Stimulated activated memory B cell treated with anti-CD40 and anti-IgM and Interleukin-4, amounts not matched to agents 10 μg/mL and 1 μg/mL and 100 μg/mL, for 72 hours (primary cell): ENCODE measurements at regions not wholly inside any gene's neighbourhood (a gene's known extent, or its start where the extent isn't known, plus 50 kb on each side); places are given as distances from the start of the nearest gene placed in this dataset.

Experiments
- ATAC-seq: fragments of 150-1000 bp; cut with Tn5 transposase; 2 replicates; pipeline ENCODE4 v1.10.0; 2021
- H3K27ac Mint-ChIP-seq: one replicate; pipeline ENCODE4 v1.8.0; 2022; ENCODE audit warnings: mild to moderate bottlenecking, mixed read lengths
- H3K27me3 Mint-ChIP-seq: one replicate; pipeline ENCODE4 v1.8.0; 2022; ENCODE audit warnings: mixed read lengths
- H3K36me3 Mint-ChIP-seq: one replicate; pipeline ENCODE4 v1.8.0; 2022; ENCODE audit warnings: mixed read lengths
- H3K4me1 Mint-ChIP-seq: one replicate; pipeline ENCODE4 v1.8.0; 2022; ENCODE audit warnings: mixed read lengths
- H3K4me3 Mint-ChIP-seq: one replicate; pipeline ENCODE4 v1.8.0; 2022; ENCODE audit warnings: mild to moderate bottlenecking, moderate library complexity, mixed read lengths
- H3K9me3 Mint-ChIP-seq: one replicate; pipeline ENCODE4 v1.8.0; 2022; ENCODE audit warnings: mixed read lengths

GRCh38 chr4:137468836-137469235, 63.5 kb downstream of the PCDH18 start:
- Mint-ChIP-seq H3K27ac (no peak overlapping the region), H3K27me3 (no peaks in the 10 kb centered on the region), H3K4me3 (no peak overlapping the region), H3K9me3 (peaks cover 6% of the 10 kb centered on the region), H3K36me3 (no peaks in the 10 kb centered on the region), H3K4me1 (no peaks in the 10 kb centered on the region)
- ATAC-seq = no peak

- Mint-ChIP-seq H3K4me3 (no peak overlapping the region), H3K4me1 (no peaks in the 10 kb centered on the region), H3K27me3 (no peaks in the 10 kb centered on the region), H3K27ac (no peak overlapping the region), H3K9me3 (peaks cover 6% of the 10 kb centered on the region), H3K36me3 (no peaks in the 10 kb centered on the region)
- ATAC-seq = no peak
Observed at GRCh38 chr4:137467537-137467936, 64.8 kb downstream of the PCDH18 start.

- ATAC-seq = no peak
- Mint-ChIP-seq H3K27me3 (no peaks in the 10 kb centered on the region), H3K9me3 (peaks cover 3% of the 10 kb centered on the region), H3K36me3 (no peaks in the 10 kb centered on the region), H3K4me3 (no peak overlapping the region), H3K27ac (no peak overlapping the region), H3K4me1 (no peaks in the 10 kb centered on the region)
Observed at GRCh38 chr4:137463377-137464003, 68.8 kb downstream of the PCDH18 start.

DNA sequence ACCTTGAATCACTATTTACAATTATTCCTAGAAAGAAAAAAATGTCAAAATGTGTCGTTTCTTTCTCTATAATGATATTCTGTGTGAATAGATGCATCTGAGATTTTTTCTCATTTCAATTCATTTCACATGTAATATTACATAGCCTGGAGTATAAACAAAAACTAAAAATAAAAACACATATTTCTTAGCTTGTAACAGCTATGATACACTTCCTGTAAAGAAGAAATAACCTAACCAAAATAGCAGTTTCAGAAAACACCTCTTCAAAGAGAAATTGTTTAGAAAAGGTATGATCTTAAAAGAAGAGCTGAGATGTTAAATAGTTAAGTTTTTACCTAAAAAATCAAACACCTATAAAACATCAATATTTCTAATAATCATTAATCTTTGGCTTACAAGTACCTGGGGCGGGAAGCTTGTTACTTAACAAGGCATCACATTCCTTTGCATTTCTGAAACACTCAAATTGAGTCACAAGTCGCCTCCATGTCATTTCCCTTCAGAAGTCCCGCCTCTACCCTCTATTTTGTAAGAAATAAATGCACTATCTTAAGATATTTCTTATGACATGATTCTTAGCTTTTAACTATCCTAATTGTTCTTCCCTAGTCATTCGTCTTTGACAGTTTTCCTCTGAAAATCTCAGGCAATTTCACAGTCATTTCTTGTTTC, 76.5 kb downstream of the PCDH18 start:
- no peak overlapping the region for H3K4me3 Mint-ChIP-seq
- H3K27ac Mint-ChIP-seq = no peak overlapping the region
- no peak for ATAC-seq
- peaks cover 6% of the 10 kb centered on the region for H3K9me3 Mint-ChIP-seq
- H3K4me1 Mint-ChIP-seq = no peaks in the 10 kb centered on the region
- H3K27me3 Mint-ChIP-seq = no peaks in the 10 kb centered on the region
- H3K36me3 Mint-ChIP-seq = no peaks in the 10 kb centered on the region

GRCh38 chr4:137454767-137455166, 77.5 kb downstream of the PCDH18 start:
- H3K9me3 Mint-ChIP-seq = peaks cover 6% of the 10 kb centered on the region

DNA sequence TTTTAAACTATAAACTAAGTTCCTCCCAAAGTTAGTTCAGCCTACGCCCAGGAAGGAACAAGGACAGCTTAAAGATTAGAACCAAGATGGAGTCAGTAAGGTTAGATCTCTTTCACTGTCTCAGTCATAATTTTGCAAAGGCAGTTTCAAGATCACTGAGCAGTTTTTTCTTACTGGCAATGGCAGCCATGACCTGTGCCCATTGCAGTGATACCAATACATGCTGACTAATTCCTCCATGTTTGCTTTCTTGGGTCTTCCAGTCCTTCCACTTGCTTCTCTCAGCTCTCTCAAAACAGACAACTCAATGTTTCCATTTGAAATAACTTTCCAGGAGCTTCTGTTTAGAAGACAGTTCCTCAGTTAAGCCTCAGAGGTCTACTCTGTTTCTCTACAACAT, 79.5 kb downstream of the PCDH18 start:
- Mint-ChIP-seq H3K4me3 (no peak overlapping the region), H3K27me3 (no peaks in the 10 kb centered on the region), H3K36me3 (no peaks in the 10 kb centered on the region), H3K4me1 (no peaks in the 10 kb centered on the region), H3K9me3 (peaks cover 6% of the 10 kb centered on the region), H3K27ac (no peak overlapping the region)
- ATAC-seq = no peak

More at GRCh38 chr4:137454767-137455166, 77.5 kb downstream of the PCDH18 start:
- Mint-ChIP-seq H3K36me3 (no peaks in the 10 kb centered on the region), H3K4me1 (no peaks in the 10 kb centered on the region), H3K4me3 (no peak overlapping the region), H3K27me3 (no peaks in the 10 kb centered on the region), H3K27ac (no peak overlapping the region)
- ATAC-seq = no peak

DNA sequence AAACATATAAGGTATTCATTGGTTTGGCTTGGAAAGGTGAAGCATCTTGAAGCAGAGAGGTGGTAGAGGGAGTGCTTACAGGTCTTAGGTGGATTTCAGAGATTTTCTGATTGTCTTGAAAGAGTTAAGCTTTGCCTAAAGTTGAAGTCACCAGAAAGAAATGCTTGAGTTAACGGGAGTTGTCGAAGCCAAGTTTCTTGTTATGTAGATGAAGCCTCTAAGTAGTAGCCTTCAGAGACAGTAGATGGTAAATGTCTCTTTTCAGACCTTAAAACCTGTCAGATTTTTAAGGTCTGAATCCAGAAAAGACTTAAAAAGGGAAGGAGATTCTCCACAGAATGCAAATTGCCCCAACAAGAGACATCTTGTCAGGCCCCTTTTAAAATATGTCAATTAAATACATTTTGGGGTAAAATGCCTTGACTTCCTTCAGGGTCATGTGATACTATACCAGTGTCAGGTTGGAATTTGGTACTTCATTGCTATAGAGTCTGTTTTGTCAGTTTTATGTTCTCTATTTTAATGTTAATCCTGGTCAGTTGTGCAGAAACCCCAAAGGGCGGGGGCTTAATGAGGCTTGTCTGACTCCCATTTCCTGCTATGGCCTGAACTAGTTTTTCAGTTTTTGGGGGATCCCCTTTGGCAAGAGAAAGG, 81.0 kb downstream of the PCDH18 start:
- Mint-ChIP-seq H3K9me3 (peaks cover 8% of the 10 kb centered on the region), H3K27me3 (no peaks in the 10 kb centered on the region), H3K4me3 (no peak overlapping the region), H3K4me1 (no peaks in the 10 kb centered on the region), H3K36me3 (no peaks in the 10 kb centered on the region), H3K27ac (no peak overlapping the region)
- ATAC-seq = no peak

DNA sequence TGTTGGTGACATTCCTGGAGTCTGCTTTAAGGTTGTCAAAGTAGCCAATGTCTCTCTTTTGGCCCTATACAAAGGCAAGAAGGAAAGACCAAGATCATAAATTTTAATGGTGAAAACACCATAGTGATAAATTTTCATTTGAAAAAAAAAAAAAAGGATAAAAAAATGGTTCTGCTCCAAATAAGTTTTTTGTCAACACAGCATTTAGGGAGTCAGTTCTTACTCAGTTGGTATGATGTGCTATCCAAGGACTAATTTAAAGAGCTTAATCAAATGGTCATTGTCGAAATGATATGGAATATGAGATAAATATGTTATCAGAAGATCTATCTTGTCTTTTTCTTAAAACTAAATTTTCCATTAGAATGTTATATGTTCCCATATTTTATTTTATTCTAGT, 83.9 kb downstream of the PCDH18 start:
- H3K9me3 Mint-ChIP-seq = peaks cover 6% of the 10 kb centered on the region
- H3K27ac Mint-ChIP-seq = no peak overlapping the region
- no peaks in the 10 kb centered on the region for H3K27me3 Mint-ChIP-seq
- no peaks in the 10 kb centered on the region for H3K36me3 Mint-ChIP-seq
- ATAC-seq = no peak
- H3K4me3 Mint-ChIP-seq = no peak overlapping the region
- no peaks in the 10 kb centered on the region for H3K4me1 Mint-ChIP-seq

DNA sequence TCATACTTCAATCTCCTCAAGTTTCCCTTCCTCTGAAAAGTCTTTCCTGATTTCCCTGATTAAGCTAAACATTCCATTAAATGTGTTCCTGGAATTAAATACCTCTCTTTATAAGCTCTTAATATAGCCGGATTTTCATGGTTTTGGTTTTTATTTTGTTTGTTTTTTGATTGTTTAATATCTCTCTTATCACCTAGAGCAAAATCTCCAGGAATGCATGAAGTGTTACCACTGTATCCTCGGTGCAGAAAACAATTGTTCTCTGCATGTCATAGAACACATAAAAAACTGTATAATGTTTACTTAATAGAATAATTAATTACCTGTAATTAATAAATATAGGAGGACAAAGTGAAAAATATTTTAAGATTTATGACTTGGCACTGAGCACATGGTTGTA, 86.2 kb downstream of the PCDH18 start:
- Mint-ChIP-seq H3K27ac (no peak overlapping the region), H3K9me3 (peaks cover 3% of the 10 kb centered on the region), H3K4me3 (no peak overlapping the region), H3K36me3 (no peaks in the 10 kb centered on the region), H3K4me1 (no peaks in the 10 kb centered on the region), H3K27me3 (no peaks in the 10 kb centered on the region)
- ATAC-seq = no peak

DNA sequence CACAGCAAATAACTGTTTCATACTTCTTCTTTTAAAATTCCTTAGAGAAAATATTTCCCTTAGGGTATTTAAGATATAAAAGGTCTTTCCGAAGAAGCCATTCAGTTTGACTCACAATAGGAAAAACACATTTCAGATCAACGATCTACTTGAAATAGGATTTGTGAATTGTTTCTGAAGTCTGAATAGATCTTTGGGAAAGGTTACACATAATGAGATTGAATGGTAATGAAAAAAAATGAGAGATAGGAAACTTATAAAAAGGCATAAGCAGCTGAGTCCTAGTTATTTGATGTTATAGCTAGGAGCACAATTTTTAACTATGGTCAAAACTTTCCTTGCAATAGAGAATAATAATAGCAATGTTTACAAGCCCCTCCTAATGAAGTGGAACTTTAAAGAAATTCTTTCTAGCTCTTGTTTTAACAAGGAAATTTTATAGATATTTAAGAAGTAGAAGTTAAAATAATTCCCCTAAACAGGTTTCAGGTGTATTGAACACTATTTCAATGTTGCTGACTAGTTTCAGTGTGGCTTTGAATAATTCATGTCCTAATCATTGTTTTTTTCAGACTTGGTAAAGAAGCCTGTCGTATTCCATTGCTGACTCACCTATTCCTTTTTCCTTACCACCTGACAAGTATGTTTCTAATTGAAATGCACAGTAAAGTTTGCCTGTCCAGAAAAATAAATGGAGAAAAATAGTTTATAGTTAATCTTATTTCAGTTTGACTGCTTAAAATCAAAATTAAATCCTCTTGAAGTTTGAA, 89.1 kb downstream of the PCDH18 start:
- Mint-ChIP-seq H3K9me3 (peaks cover 3% of the 10 kb centered on the region), H3K27me3 (no peaks in the 10 kb centered on the region), H3K4me1 (no peaks in the 10 kb centered on the region), H3K4me3 (no peak overlapping the region), H3K27ac (no peak overlapping the region), H3K36me3 (no peaks in the 10 kb centered on the region)
- no peak for ATAC-seq

GRCh38 chr4:137432446-137433311, 99.6 kb downstream of the PCDH18 start:
- Mint-ChIP-seq H3K36me3 (no peaks in the 10 kb centered on the region), H3K27me3 (no peaks in the 10 kb centered on the region), H3K27ac (no peak overlapping the region), H3K9me3 (no peaks in the 10 kb centered on the region), H3K4me1 (no peaks in the 10 kb centered on the region), H3K4me3 (no peak overlapping the region)
- ATAC-seq = no peak

DNA sequence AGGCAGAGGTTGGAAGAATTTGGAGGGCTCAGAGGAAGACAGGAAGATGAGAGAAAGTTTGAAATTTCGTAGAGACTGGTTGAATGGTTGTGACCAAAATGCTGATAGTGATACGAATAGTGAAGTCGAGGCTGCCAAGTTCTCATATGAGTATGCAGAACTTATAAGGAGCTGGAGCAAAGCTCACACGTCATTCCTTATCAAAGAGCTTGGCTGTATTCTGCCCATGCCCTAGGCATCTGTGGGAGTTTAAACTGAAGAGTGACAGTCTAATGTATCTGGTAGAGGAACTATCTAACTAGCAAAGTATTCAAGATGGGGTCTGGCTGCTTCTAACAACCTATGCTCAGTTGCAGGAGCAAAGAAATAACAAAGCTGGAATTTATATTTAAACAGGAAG, 102.1 kb downstream of the PCDH18 start:
- ATAC-seq = no peak
- no peaks in the 10 kb centered on the region for H3K9me3 Mint-ChIP-seq
- H3K36me3 Mint-ChIP-seq = no peaks in the 10 kb centered on the region
- H3K27ac Mint-ChIP-seq = no peak overlapping the region
- H3K4me3 Mint-ChIP-seq = no peak overlapping the region
- no peaks in the 10 kb centered on the region for H3K4me1 Mint-ChIP-seq
- H3K27me3 Mint-ChIP-seq = no peaks in the 10 kb centered on the region

DNA sequence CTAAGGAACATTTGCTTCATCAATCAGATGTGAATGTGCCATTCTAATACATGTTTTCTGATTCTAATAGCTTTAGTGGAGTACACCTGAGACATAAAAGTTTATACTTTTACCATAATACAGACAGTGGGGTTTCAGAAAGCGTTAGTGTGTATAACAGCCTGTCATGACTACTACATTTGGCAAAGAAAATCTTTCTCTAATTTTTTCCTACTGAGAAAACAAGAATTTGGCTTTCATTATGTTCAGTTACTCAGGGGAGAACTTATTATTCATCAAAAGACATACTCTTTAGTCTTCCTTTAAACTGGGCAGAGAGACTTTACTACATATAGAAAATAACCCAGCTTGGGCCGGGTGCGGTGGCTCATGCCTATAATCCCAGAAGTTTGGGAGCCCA, 104.9 kb downstream of the PCDH18 start:
- no peak overlapping the region for H3K27ac Mint-ChIP-seq
- no peaks in the 10 kb centered on the region for H3K9me3 Mint-ChIP-seq
- H3K36me3 Mint-ChIP-seq = no peaks in the 10 kb centered on the region
- H3K27me3 Mint-ChIP-seq = no peaks in the 10 kb centered on the region
- no peaks in the 10 kb centered on the region for H3K4me1 Mint-ChIP-seq
- ATAC-seq = no peak
- no peak overlapping the region for H3K4me3 Mint-ChIP-seq

- Mint-ChIP-seq H3K9me3 (peaks cover 3% of the 10 kb centered on the region), H3K36me3 (no peaks in the 10 kb centered on the region), H3K27ac (no peak overlapping the region), H3K4me1 (no peaks in the 10 kb centered on the region), H3K27me3 (no peaks in the 10 kb centered on the region), H3K4me3 (no peak overlapping the region)
- ATAC-seq = no peak
Observed at GRCh38 chr4:137425281-137425680, 107.0 kb downstream of the PCDH18 start.

DNA sequence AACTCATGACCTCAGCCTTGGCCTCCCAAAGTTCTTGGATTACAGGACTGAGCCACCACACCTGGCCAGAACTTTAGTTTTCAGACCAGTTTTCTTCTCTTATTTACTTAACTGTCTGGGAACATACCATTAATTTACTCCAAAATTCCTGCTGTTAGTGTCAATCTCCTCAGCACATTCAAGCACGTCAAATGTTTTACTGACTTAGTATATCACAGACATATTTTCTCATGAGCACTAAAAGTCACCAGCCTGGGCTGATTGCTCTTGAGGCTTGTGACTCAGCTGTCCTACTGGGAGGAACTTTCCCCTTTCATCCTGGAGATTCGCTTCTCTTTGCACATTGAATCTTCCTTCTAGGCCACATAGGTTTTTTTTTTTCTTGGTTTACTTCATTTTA, 109.6 kb downstream of the PCDH18 start:
- no peak for ATAC-seq
- H3K9me3 Mint-ChIP-seq = peaks cover 3% of the 10 kb centered on the region
- H3K36me3 Mint-ChIP-seq = no peaks in the 10 kb centered on the region
- no peak overlapping the region for H3K27ac Mint-ChIP-seq
- H3K4me1 Mint-ChIP-seq = no peaks in the 10 kb centered on the region
- no peaks in the 10 kb centered on the region for H3K27me3 Mint-ChIP-seq
- H3K4me3 Mint-ChIP-seq = no peak overlapping the region
